H1 (cell line): ENCODE measurements at regions not wholly inside any gene's neighbourhood (a gene's known extent, or its start where the extent isn't known, plus 50 kb on each side); places are given as distances from the start of the nearest gene placed in this dataset.

ENCODE experiments used
- CTCF ChIA-PET: fragments of 300-600 bp; sonication (Branson Sonifier 250); formaldehyde crosslinking; loops from one replicate; lab custom pipeline; 2021; ENCODE audit not compliant: partially characterized antibody; lab: Charles Lee
- POLR2A ChIA-PET: fragments of 300-600 bp; sonication (Branson Sonifier 250); formaldehyde crosslinking; loops from one replicate; lab custom pipeline; 2021; ENCODE audit warnings: inconsistent platforms; ENCODE audit not compliant: partially characterized antibody; lab: Charles Lee
- DNase-seq, 2 experiments: peaks; one replicate each; pipeline versions ENCODE4 v3.0.0 to v3.0.0-alpha.2; 2010 to 2022; ENCODE audit warnings: low spot score in 2 of 2, low read depth in 1 of 2, mixed read lengths in 1 of 2
- FAIRE-seq: peaks from 2 replicates; lab custom pipeline; 2011; peaks lifted over from hg19 to GRCh38; lab: Jason Lieb, UNC
- H2AFZ ChIP-seq: 2 replicates; pipeline ENCODE4 v1.8.1; 2012; ENCODE audit warnings: low read length, inconsistent platforms
- H2AK5ac ChIP-seq: 2 replicates; pipeline ENCODE4 v1.6.1; 2013; ENCODE audit warnings: low read depth, low read length
- H2BK120ac ChIP-seq: replicated peaks from 2 replicates; pipeline ENCODE3; 2013; ENCODE audit warnings: low read depth, low read length, inconsistent platforms
- H2BK12ac ChIP-seq: 2 replicates; pipeline ENCODE4 v1.6.1; 2013; ENCODE audit warnings: low read depth, low read length
- H2BK15ac ChIP-seq: 2 replicates; pipeline ENCODE4 v1.6.1; 2013; ENCODE audit warnings: low read length
- H2BK20ac ChIP-seq: 2 replicates; pipeline ENCODE4 v1.6.1; 2013; ENCODE audit warnings: low read length
- H2BK5ac ChIP-seq: 2 replicates; pipeline ENCODE4 v1.6.1; 2013; ENCODE audit warnings: low read depth, low read length
- H3K14ac ChIP-seq: 2 replicates; pipeline ENCODE4 v1.6.1; 2013; ENCODE audit warnings: inconsistent platforms; ENCODE audit not compliant: insufficient read length
- H3K18ac ChIP-seq: 2 replicates; pipeline ENCODE4 v1.6.1; 2013; ENCODE audit warnings: low read length; ENCODE audit errors: extremely low read depth
- H3K23ac ChIP-seq: 2 replicates; pipeline ENCODE4 v1.6.1; 2013; ENCODE audit warnings: inconsistent platforms; ENCODE audit not compliant: insufficient read length
- H3K23me2 ChIP-seq: 2 replicates; pipeline ENCODE4 v1.6.1; 2013; ENCODE audit warnings: low read depth, low read length
- H3K27ac ChIP-seq: 2 replicates; pipeline ENCODE4 v1.6.1; 2011; ENCODE audit warnings: low read depth, low read length, inconsistent platforms
- H3K27me3 ChIP-seq, 4 experiments: replicated peaks in 1 of 4; 1 replicate in 1 of 4; 2 replicates in 3 of 4; pipeline versions ENCODE4 v1.6.1 to v1.8.1; 2011 to 2013; ENCODE audit warnings: low read length in 3 of 4, mild to moderate bottlenecking in 3 of 4, inconsistent platforms in 2 of 4, mixed read lengths in 2 of 4, moderate library complexity in 1 of 4; ENCODE audit not compliant: control insufficient read depth in 3 of 4, insufficient read depth in 3 of 4; ENCODE audit errors: extremely low read depth in 1 of 4
- H3K36me3 ChIP-seq, 4 experiments: 2 replicates each; pipeline versions ENCODE4 v1.6.1 to v1.8.1; 2011 to 2013; ENCODE audit warnings: mild to moderate bottlenecking in 4 of 4, low read length in 3 of 4, moderate library complexity in 2 of 4, control low read depth in 1 of 4, inconsistent platforms in 1 of 4; ENCODE audit not compliant: insufficient read depth in 4 of 4, control insufficient read depth in 2 of 4
- H3K4ac ChIP-seq: replicated peaks from 2 replicates; pipeline ENCODE3; 2013; ENCODE audit warnings: low read length, low read depth, mixed read lengths, inconsistent platforms; ENCODE audit not compliant: insufficient read length
- H3K4me1 ChIP-seq, 4 experiments: replicated peaks in 1 of 4; 1 replicate in 1 of 4; 2 replicates in 3 of 4; pipeline versions ENCODE4 v1.6.1 to v1.8.1; 2011 to 2013; ENCODE audit warnings: low read length in 3 of 4, inconsistent platforms in 2 of 4, mixed read lengths in 1 of 4; ENCODE audit not compliant: insufficient read depth in 4 of 4, control insufficient read depth in 3 of 4
- H3K4me2 ChIP-seq, 2 experiments: 2 replicates each; pipeline versions ENCODE4 v1.6.1 to v1.8.1; 2011 to 2013; ENCODE audit warnings: low read depth in 2 of 2, low read length in 2 of 2, control low read depth in 1 of 2, inconsistent platforms in 1 of 2, mild to moderate bottlenecking in 1 of 2; ENCODE audit not compliant: insufficient read depth in 1 of 2
- H3K4me3 ChIP-seq, 4 experiments: fragments of 200-600, 300-600 bp in 1 of 4; sonication (generic), shearing (Covaris generic), sonication (Bioruptor Twin) in 1 of 4; 2 replicates each; pipeline versions ENCODE4 v1.5.1 to v1.8.1; 2011 to 2016; ENCODE audit warnings: low read length in 4 of 4, low read depth in 3 of 4, control low read depth in 2 of 4, inconsistent platforms in 2 of 4, mild to moderate bottlenecking in 2 of 4, mixed read lengths in 1 of 4, moderate library complexity in 1 of 4; ENCODE audit not compliant: insufficient read depth in 2 of 4; ENCODE audit errors: extremely low read depth in 1 of 4
- H3K56ac ChIP-seq: replicated peaks from 2 replicates; pipeline ENCODE3; 2013; ENCODE audit warnings: low read depth, mild to moderate bottlenecking, mixed read lengths, low read length, inconsistent platforms; ENCODE audit not compliant: insufficient read length
- H3K79me1 ChIP-seq: 2 replicates; pipeline ENCODE4 v1.6.1; 2013; ENCODE audit warnings: low read depth, low read length, control low read depth
- H3K79me2 ChIP-seq, 2 experiments: 2 replicates each; pipeline versions ENCODE4 v1.6.1 to v1.8.1; 2012 to 2013; ENCODE audit warnings: low read length in 2 of 2, mild to moderate bottlenecking in 2 of 2, inconsistent platforms in 1 of 2; ENCODE audit not compliant: insufficient read depth in 2 of 2, control insufficient read depth in 1 of 2
- H3K9ac ChIP-seq, 4 experiments: replicated peaks in 1 of 4; 1 replicate in 1 of 4; 2 replicates in 3 of 4; pipeline versions ENCODE4 v1.6.1 to v1.8.1; 2011 to 2013; ENCODE audit warnings: low read depth in 3 of 4, low read length in 3 of 4, control low read depth in 2 of 4, mild to moderate bottlenecking in 2 of 4, moderate library complexity in 2 of 4, inconsistent platforms in 1 of 4; ENCODE audit errors: extremely low read depth in 1 of 4
- H3K9me3 ChIP-seq, 2 experiments: 2 replicates each; pipeline versions ENCODE4 v1.6.1 to v1.8.1; 2012 to 2013; ENCODE audit warnings: mild to moderate bottlenecking in 2 of 2, moderate library complexity in 2 of 2, control low read depth in 1 of 2, inconsistent platforms in 1 of 2, low read depth in 1 of 2, low read length in 1 of 2, mixed read lengths in 1 of 2; ENCODE audit not compliant: insufficient read depth in 2 of 2
- H4K20me1 ChIP-seq, 2 experiments: replicated peaks in 1 of 2; 2 replicates each; pipeline versions ENCODE3 to v1.8.1; 2011 to 2013; ENCODE audit warnings: inconsistent platforms in 2 of 2, low read length in 2 of 2, mild to moderate bottlenecking in 1 of 2; ENCODE audit not compliant: insufficient read depth in 2 of 2, control insufficient read depth in 1 of 2
- H4K5ac ChIP-seq: 2 replicates; pipeline ENCODE4 v1.6.1; 2013; ENCODE audit warnings: low read length, low read depth, mixed read lengths, inconsistent platforms; ENCODE audit not compliant: insufficient read length
- H4K8ac ChIP-seq: 2 replicates; pipeline ENCODE4 v1.8.0; 2013; ENCODE audit warnings: mild to moderate bottlenecking, moderate library complexity, low read length, inconsistent platforms; ENCODE audit not compliant: insufficient read depth; ENCODE audit errors: extremely low read depth
- H4K91ac ChIP-seq: replicated peaks from 2 replicates; pipeline ENCODE3; 2013; ENCODE audit warnings: low read length, mixed read lengths, inconsistent platforms; ENCODE audit not compliant: insufficient read length
- MAFK ChIP-seq: IDR thresholded peaks from 2 replicates; pipeline ENCODE4 v1.6.1; 2012; ENCODE audit warnings: low read depth, mild to moderate bottlenecking, improper control_type of control experiment, low read length
- SRF ChIP-seq: IDR thresholded peaks from 2 replicates; pipeline ENCODE4 v1.6.1; 2011; ENCODE audit warnings: mild to moderate bottlenecking, low read depth, low read length, moderate library complexity
- WGBS, 2 experiments: shearing (Covaris generic) in 1 of 2; methylation state at CpG; one replicate each; pipeline versions ENCODE4 v1.1.6 to v1.1.7; 2013 to 2015; ENCODE audit warnings: low lambda C conversion rate in 2 of 2, mixed read lengths in 2 of 2, inconsistent platforms in 1 of 2, low coverage in 1 of 2, missing lambda C conversion rate in 1 of 2; ENCODE audit not compliant: insufficient replicate concordance in 2 of 2, insufficient coverage in 1 of 2, insufficient read length in 1 of 2; ENCODE audit errors: extremely low coverage in 1 of 2, missing lambda C conversion rate in 1 of 2; 5-methylcytosine and 5-hydroxymethylcytosine counted together

DNA sequence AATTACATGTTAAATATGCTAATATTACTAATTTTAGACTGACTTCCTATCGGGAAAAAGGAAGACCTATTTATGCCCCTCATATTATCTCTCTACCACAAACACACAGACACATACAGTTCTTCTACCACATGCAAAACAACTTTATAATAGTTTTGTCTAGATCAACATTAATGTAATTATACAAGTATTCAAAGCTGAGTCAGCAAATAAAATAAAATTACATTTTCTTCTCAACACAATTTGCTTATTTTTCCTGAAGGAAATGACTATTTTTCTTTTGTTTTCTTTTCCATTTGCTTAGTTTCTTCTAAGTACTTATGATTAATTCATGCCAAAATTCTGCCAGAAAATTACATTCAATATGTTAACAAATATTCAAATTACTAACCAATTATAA, 654.2 kb downstream of the AMY1C start:
- Histone ChIP-seq H4K5ac (no peak overlapping the region), H4K8ac (no peak overlapping the region), H2BK20ac (no peak overlapping the region), H2BK120ac (no peak overlapping the region), H4K20me1 (no peaks in the 10 kb centered on the region), H3K36me3 (no peaks in the 10 kb centered on the region), H3K23ac (no peak overlapping the region), H3K9ac (no peak overlapping the region), H3K79me1 (no peaks in the 10 kb centered on the region), H2BK12ac (no peak overlapping the region), H2AK5ac (no peak overlapping the region), H3K56ac (no peak overlapping the region), H2AFZ (no peak overlapping the region), H4K91ac (no peak overlapping the region), H3K14ac (no peak overlapping the region), H3K27ac (no peak overlapping the region), H3K9me3 (peaks cover 0 to 5% of the 10 kb centered on the region in 2 experiments; a peak in 1 of 4 replicates), H3K18ac (no peak overlapping the region), H3K4me1 (no peaks in the 10 kb centered on the region), H3K4me2 (no peak overlapping the region), H3K4me3 (no peak overlapping the region), H2BK15ac (no peak overlapping the region), H3K4ac (no peak overlapping the region), H3K23me2 (no peaks in the 10 kb centered on the region), H2BK5ac (no peak overlapping the region), H3K27me3 (no peaks in the 10 kb centered on the region), H3K79me2 (no peaks in the 10 kb centered on the region)
- ChIA-PET CTCF (interaction anchor here (0.6 kb wide), 1 partner anchor 103 kb away, joined by 3 read pairs; no protein-coding TSS in a partner anchor), POLR2A (no interaction called here)
- TF ChIP-seq SRF: no peak
- peak; percentile 86 for TF ChIP-seq MAFK
- 100% methylated on average over 1 of the region's 1 CpG; no CpG with 5 or more reads in 1 of the 2 experiments for WGBS, 2 experiments
- FAIRE-seq (no peak), DNase-seq (no peak)
